CD8-positive, alpha-beta memory T cell (primary cell): ENCODE measurements at regions not wholly inside any gene's neighbourhood (a gene's known extent, or its start where the extent isn't known, plus 50 kb on each side); places are given as distances from the start of the nearest gene placed in this dataset.

ENCODE experiments used
- CTCF ChIA-PET: fragments of 350-600 bp; sonication (Branson Sonifier 250); formaldehyde crosslinking; loops from one replicate; lab custom pipeline; 2021; ENCODE audit warnings: antibody characterized with exemption; lab: Charles Lee
- POLR2A ChIA-PET: fragments of 350-600 bp; sonication (Branson Sonifier 250); formaldehyde crosslinking; loops from one replicate; lab custom pipeline; 2021; ENCODE audit warnings: antibody characterized with exemption; lab: Charles Lee
- DNase-seq, 5 donors: peaks; one replicate each; pipeline versions ENCODE4 v3.0.0 to v3.0.0-alpha.2; 2020 to 2022; ENCODE audit warnings: mixed read lengths in 1 of 5
- H3K27ac ChIP-seq: one replicate; pipeline ENCODE4 v1.7.0; 2013; ENCODE audit warnings: low read depth, mild to moderate bottlenecking, low read length, moderate library complexity
- H3K27me3 ChIP-seq: 2 replicates; pipeline ENCODE4 v1.7.0; 2013; ENCODE audit warnings: low read length, mild to moderate bottlenecking; ENCODE audit not compliant: insufficient read depth, poor library complexity, severe bottlenecking
- H3K36me3 ChIP-seq: 2 replicates; pipeline ENCODE4 v1.7.0; 2013; ENCODE audit warnings: mild to moderate bottlenecking, low read length, moderate library complexity; ENCODE audit not compliant: insufficient read depth
- H3K4me1 ChIP-seq: 2 replicates; pipeline ENCODE4 v1.7.0; 2013; ENCODE audit warnings: mild to moderate bottlenecking, low read length, moderate library complexity; ENCODE audit not compliant: insufficient read depth
- H3K4me3 ChIP-seq: 2 replicates; pipeline ENCODE4 v1.7.0; 2013; ENCODE audit warnings: mild to moderate bottlenecking, low read length
- H3K9me3 ChIP-seq: 2 replicates; pipeline ENCODE4 v1.7.0; 2013; ENCODE audit warnings: mild to moderate bottlenecking, low read length
- H3K27ac Mint-ChIP-seq, 8 donors: one replicate each; pipeline ENCODE4 v1.8.0; 2020 to 2021; ENCODE audit warnings: mixed read lengths in 8 of 8, mild to moderate bottlenecking in 6 of 8, inconsistent platforms in 3 of 8, moderate library complexity in 3 of 8
- H3K27me3 Mint-ChIP-seq, 2 donors: one replicate each; pipeline ENCODE4 v1.8.0; 2020 to 2021; ENCODE audit warnings: mixed read lengths in 2 of 2, mild to moderate bottlenecking in 1 of 2, moderate library complexity in 1 of 2
- H3K36me3 Mint-ChIP-seq, 3 donors: one replicate each; pipeline ENCODE4 v1.8.0; 2020 to 2021; ENCODE audit warnings: mixed read lengths in 3 of 3, inconsistent platforms in 1 of 3, mild to moderate bottlenecking in 1 of 3
- H3K4me1 Mint-ChIP-seq, 3 donors: one replicate each; pipeline ENCODE4 v1.8.0; 2020 to 2021; ENCODE audit warnings: mixed read lengths in 3 of 3, inconsistent platforms in 1 of 3, mild to moderate bottlenecking in 1 of 3
- H3K4me3 Mint-ChIP-seq, 7 donors: one replicate each; pipeline ENCODE4 v1.8.0; 2020 to 2021; ENCODE audit warnings: mixed read lengths in 7 of 7, mild to moderate bottlenecking in 6 of 7, moderate library complexity in 4 of 7, inconsistent platforms in 2 of 7
- H3K9me3 Mint-ChIP-seq, 5 donors: one replicate each; pipeline ENCODE4 v1.8.0; 2020 to 2022; ENCODE audit warnings: mixed read lengths in 5 of 5, mild to moderate bottlenecking in 3 of 5, moderate library complexity in 2 of 5, inconsistent platforms in 1 of 5

- no peaks in the 10 kb centered on the region for H3K36me3 Mint-ChIP-seq
- no peak overlapping the region for H3K27ac Mint-ChIP-seq
- Histone ChIP-seq H3K27ac (no peak overlapping the region), H3K9me3 (no peaks in the 10 kb centered on the region), H3K36me3 (no peaks in the 10 kb centered on the region), H3K27me3 (no peaks in the 10 kb centered on the region), H3K4me3 (no peak overlapping the region), H3K4me1 (no peaks in the 10 kb centered on the region)
- H3K4me1 Mint-ChIP-seq, result no peaks in the 10 kb centered on the region
- H3K4me3 Mint-ChIP-seq, result no peak overlapping the region
- H3K27me3 Mint-ChIP-seq, result peaks cover 15 to 49% of the 10 kb centered on the region in 2 donors
- H3K9me3 Mint-ChIP-seq, result no peaks in the 10 kb centered on the region
- DNase-seq, result no peak
- POLR2A ChIA-PET, result no interaction called here
- CTCF ChIA-PET, result no interaction called here
Observed at GRCh38 chr1:34617321-34618118, 137.3 kb upstream of the GJB5 start.

- Mint-ChIP-seq H3K4me1 (no peaks in the 10 kb centered on the region), H3K4me3 (no peak overlapping the region)
- CTCF ChIA-PET, result no interaction called here
Observed at GRCh38 chr1:34618381-34618780, 136.5 kb upstream of the GJB5 start.

GRCh38 chr1:34619256-34619655 lies 135.6 kb upstream of the GJB5 start:
- Histone ChIP-seq H3K4me1 (no peaks in the 10 kb centered on the region), H3K27me3 (no peaks in the 10 kb centered on the region), H3K9me3 (no peaks in the 10 kb centered on the region), H3K4me3 (no peak overlapping the region), H3K27ac (no peak overlapping the region), H3K36me3 (no peaks in the 10 kb centered on the region)
- no peak overlapping the region for H3K4me3 Mint-ChIP-seq
- H3K9me3 Mint-ChIP-seq, result no peaks in the 10 kb centered on the region
- ChIA-PET POLR2A (no interaction called here), CTCF (no interaction called here)
- H3K36me3 Mint-ChIP-seq, result no peaks in the 10 kb centered on the region
- no peak for DNase-seq
- H3K4me1 Mint-ChIP-seq, result no peaks in the 10 kb centered on the region
- H3K27ac Mint-ChIP-seq, result no peak overlapping the region
- peaks cover 12 to 48% of the 10 kb centered on the region in 2 donors for H3K27me3 Mint-ChIP-seq

More at GRCh38 chr1:34618381-34618780, 136.5 kb upstream of the GJB5 start:
- no peak for DNase-seq
- Mint-ChIP-seq H3K27ac (no peak overlapping the region), H3K9me3 (no peaks in the 10 kb centered on the region), H3K36me3 (no peaks in the 10 kb centered on the region), H3K27me3 (peaks cover 15 to 48% of the 10 kb centered on the region in 2 donors)
- no peak overlapping the region for H3K27ac ChIP-seq
- POLR2A ChIA-PET, result no interaction called here
- H3K4me3 ChIP-seq, result no peak overlapping the region
- no peaks in the 10 kb centered on the region for H3K36me3 ChIP-seq
- H3K4me1 ChIP-seq, result no peaks in the 10 kb centered on the region
- no peaks in the 10 kb centered on the region for H3K27me3 ChIP-seq
- H3K9me3 ChIP-seq, result no peaks in the 10 kb centered on the region

- no peaks in the 10 kb centered on the region for H3K4me1 ChIP-seq
- no peak for DNase-seq
- peaks cover 12 to 53% of the 10 kb centered on the region in 2 donors for H3K27me3 Mint-ChIP-seq
- ChIA-PET CTCF (no interaction called here), POLR2A (no interaction called here)
- no peak overlapping the region for H3K4me3 ChIP-seq
- H3K9me3 Mint-ChIP-seq, result no peaks in the 10 kb centered on the region
- no peak overlapping the region for H3K27ac Mint-ChIP-seq
- no peaks in the 10 kb centered on the region for H3K36me3 Mint-ChIP-seq
- H3K36me3 ChIP-seq, result no peaks in the 10 kb centered on the region
- no peak overlapping the region for H3K4me3 Mint-ChIP-seq
- no peaks in the 10 kb centered on the region for H3K4me1 Mint-ChIP-seq
- H3K27ac ChIP-seq, result no peak overlapping the region
- H3K9me3 ChIP-seq, result no peaks in the 10 kb centered on the region
- H3K27me3 ChIP-seq, result no peaks in the 10 kb centered on the region
Observed at GRCh38 chr1:34621916-34622315, 132.9 kb upstream of the GJB5 start.

- Histone ChIP-seq H3K36me3 (no peaks in the 10 kb centered on the region), H3K9me3 (no peaks in the 10 kb centered on the region), H3K27me3 (no peaks in the 10 kb centered on the region), H3K4me1 (no peaks in the 10 kb centered on the region), H3K27ac (no peak overlapping the region), H3K4me3 (no peak overlapping the region)
- Mint-ChIP-seq H3K4me1 (no peaks in the 10 kb centered on the region), H3K27ac (no peak overlapping the region), H3K4me3 (peak overlapping the region in 1 of 7 donors; percentile 0), H3K36me3 (no peaks in the 10 kb centered on the region), H3K27me3 (peaks cover 8 to 32% of the 10 kb centered on the region in 2 donors), H3K9me3 (no peaks in the 10 kb centered on the region)
- DNase-seq, result no peak
- ChIA-PET POLR2A (no interaction called here), CTCF (no interaction called here)
Observed at GRCh38 chr1:34625521-34626015, 129.3 kb upstream of the GJB5 start.

- CTCF ChIA-PET, result no interaction called here
- H3K27me3 Mint-ChIP-seq, result peaks cover 10 to 21% of the 10 kb centered on the region in 2 donors
- Histone ChIP-seq H3K27ac (no peak overlapping the region), H3K4me1 (no peaks in the 10 kb centered on the region), H3K4me3 (no peak overlapping the region), H3K36me3 (no peaks in the 10 kb centered on the region), H3K27me3 (no peaks in the 10 kb centered on the region), H3K9me3 (no peaks in the 10 kb centered on the region)
- no peaks in the 10 kb centered on the region for H3K4me1 Mint-ChIP-seq
- POLR2A ChIA-PET, result no interaction called here
- no peaks in the 10 kb centered on the region for H3K36me3 Mint-ChIP-seq
- no peaks in the 10 kb centered on the region for H3K9me3 Mint-ChIP-seq
- H3K27ac Mint-ChIP-seq, result peak overlapping the region in 1 of 8 donors; percentile 51
- no peak for DNase-seq
- no peak overlapping the region for H3K4me3 Mint-ChIP-seq
Observed at GRCh38 chr1:34627465-34628240, 127.2 kb upstream of the GJB5 start.

GRCh38 chr1:34631126-34631525 lies 123.7 kb upstream of the GJB5 start:
- H3K9me3 Mint-ChIP-seq, result no peaks in the 10 kb centered on the region
- no peak overlapping the region for H3K27ac ChIP-seq
- H3K4me3 Mint-ChIP-seq, result no peak overlapping the region
- no peak overlapping the region for H3K4me3 ChIP-seq
- H3K36me3 ChIP-seq, result no peaks in the 10 kb centered on the region
- H3K27ac Mint-ChIP-seq, result no peak overlapping the region
- no peak for DNase-seq
- H3K9me3 ChIP-seq, result no peaks in the 10 kb centered on the region
- CTCF ChIA-PET, result no interaction called here
- peaks cover 6 to 8% of the 10 kb centered on the region in 2 donors for H3K27me3 Mint-ChIP-seq
- no peaks in the 10 kb centered on the region for H3K36me3 Mint-ChIP-seq
- no peaks in the 10 kb centered on the region for H3K27me3 ChIP-seq
- H3K4me1 ChIP-seq, result no peaks in the 10 kb centered on the region
- POLR2A ChIA-PET, result no interaction called here
- H3K4me1 Mint-ChIP-seq, result no peaks in the 10 kb centered on the region

- Mint-ChIP-seq H3K9me3 (peaks cover 0 to 2% (median 0%) of the 10 kb centered on the region in 5 donors), H3K27ac (no peak overlapping the region), H3K4me3 (no peak overlapping the region), H3K36me3 (no peaks in the 10 kb centered on the region), H3K4me1 (no peaks in the 10 kb centered on the region), H3K27me3 (peaks cover 15 to 26% of the 10 kb centered on the region in 2 donors)
- Histone ChIP-seq H3K4me3 (no peak overlapping the region), H3K27me3 (no peaks in the 10 kb centered on the region), H3K36me3 (no peaks in the 10 kb centered on the region), H3K4me1 (no peaks in the 10 kb centered on the region), H3K9me3 (no peaks in the 10 kb centered on the region), H3K27ac (no peak overlapping the region)
- ChIA-PET CTCF (no interaction called here), POLR2A (no interaction called here)
- DNase-seq, result no peak
Observed at GRCh38 chr1:34639701-34640100, 115.1 kb upstream of the GJB5 start.
